ENCODE measurements at regions not wholly inside any gene's neighbourhood (a gene's known extent, or its start where the extent isn't known, plus 50 kb on each side); places are given as distances from the start of the nearest gene placed in this dataset.

DNA sequence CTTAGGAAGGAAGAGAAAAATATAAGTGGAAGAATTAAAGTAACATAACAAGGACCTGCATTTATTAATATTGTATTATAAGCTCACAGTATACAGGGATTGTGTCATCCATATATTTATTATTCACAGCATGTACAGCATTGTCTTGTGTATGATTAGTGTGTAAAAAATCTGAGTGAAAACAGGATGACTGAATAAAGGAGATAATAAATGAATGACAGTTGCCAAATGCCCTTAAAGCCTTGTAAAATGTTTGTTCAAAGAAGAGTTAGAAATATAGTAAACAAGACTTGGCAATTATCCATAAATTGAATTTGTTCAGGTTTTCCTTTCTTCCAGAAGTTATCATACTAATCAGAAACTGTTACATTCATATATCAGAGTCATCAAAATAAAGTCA, 172.7 kb downstream of the BTC start:
- no peaks in the 10 kb centered on the region for H3K27me3 ChIP-seq (ENCODE audit: low read depth)
- TF ChIP-seq CTCF (IDR thresholded peaks at IDR 0.05; ENCODE audit: borderline replicate concordance), result no peak
- peaks cover 34% of the 10 kb centered on the region for H3K4me1 ChIP-seq
- H3K36me3 ChIP-seq, result no peaks in the 10 kb centered on the region
- H3K9me3 ChIP-seq (replicated peaks), result peaks cover 7% of the 10 kb centered on the region
- no peak overlapping the region for H3K27ac ChIP-seq (replicated peaks)
- no peak for DNase-seq
- intact Hi-C loops (cut with micrococcal nuclease), result no loop called here
- no peak overlapping the region for H3K4me3 ChIP-seq

GRCh38 chr4:74623041-74623440, 171.3 kb downstream of the BTC start:
- intact Hi-C loops (cut with micrococcal nuclease), result no loop called here
- peak; percentile 62 for TF ChIP-seq CTCF (IDR thresholded peaks at IDR 0.05; ENCODE audit: borderline replicate concordance)
- Histone ChIP-seq H3K4me1 (peaks cover 32% of the 10 kb centered on the region), H3K27me3 (ENCODE audit: low read depth) (no peaks in the 10 kb centered on the region), H3K27ac (replicated peaks) (no peak overlapping the region), H3K36me3 (no peaks in the 10 kb centered on the region), H3K9me3 (replicated peaks) (no peaks in the 10 kb centered on the region), H3K4me3 (no peak overlapping the region)
- DNase-seq, result no peak

GRCh38 chr4:74624351-74625151, 169.8 kb downstream of the BTC start:
- intact Hi-C loops (cut with micrococcal nuclease), result no loop called here
- no peak overlapping the region for H3K27ac ChIP-seq (replicated peaks)
- no peaks in the 10 kb centered on the region for H3K9me3 ChIP-seq (replicated peaks)

DNA sequence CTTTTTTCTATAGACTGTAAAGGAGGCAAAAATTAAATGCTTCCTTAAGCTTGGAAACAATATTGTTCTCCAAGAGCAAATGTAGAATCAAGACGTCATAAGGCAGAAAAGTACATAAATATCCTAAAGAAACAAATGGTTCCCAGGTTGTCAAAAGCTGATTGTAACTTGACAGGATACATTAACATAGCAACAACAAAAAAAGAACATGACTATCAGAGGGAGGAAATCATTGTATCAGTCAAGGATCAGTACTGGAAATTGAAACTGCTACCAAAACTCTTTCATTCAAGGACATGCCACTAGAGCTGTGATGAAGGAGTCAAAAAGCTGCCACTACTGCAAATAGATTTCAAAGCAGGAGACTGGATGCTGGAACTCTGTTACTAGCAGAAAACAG, 168.3 kb downstream of the BTC start:
- Histone ChIP-seq H3K4me3 (no peak overlapping the region), H3K9me3 (replicated peaks) (no peaks in the 10 kb centered on the region), H3K27me3 (ENCODE audit: low read depth) (no peaks in the 10 kb centered on the region), H3K27ac (replicated peaks) (no peak overlapping the region), H3K4me1 (peaks cover 9% of the 10 kb centered on the region), H3K36me3 (no peaks in the 10 kb centered on the region)
- no peak for TF ChIP-seq CTCF (IDR thresholded peaks at IDR 0.05; ENCODE audit: borderline replicate concordance)
- intact Hi-C loops (cut with micrococcal nuclease), result no loop called here
- no peak for DNase-seq

More at GRCh38 chr4:74624351-74625151, 169.8 kb downstream of the BTC start:
- H3K4me1 ChIP-seq, result peaks cover 23% of the 10 kb centered on the region
- no peaks in the 10 kb centered on the region for H3K36me3 ChIP-seq
- TF ChIP-seq CTCF (IDR thresholded peaks at IDR 0.05; ENCODE audit: borderline replicate concordance), result no peak
- H3K4me3 ChIP-seq, result no peak overlapping the region
- no peak for DNase-seq
- H3K27me3 ChIP-seq (ENCODE audit: low read depth), result no peaks in the 10 kb centered on the region

DNA sequence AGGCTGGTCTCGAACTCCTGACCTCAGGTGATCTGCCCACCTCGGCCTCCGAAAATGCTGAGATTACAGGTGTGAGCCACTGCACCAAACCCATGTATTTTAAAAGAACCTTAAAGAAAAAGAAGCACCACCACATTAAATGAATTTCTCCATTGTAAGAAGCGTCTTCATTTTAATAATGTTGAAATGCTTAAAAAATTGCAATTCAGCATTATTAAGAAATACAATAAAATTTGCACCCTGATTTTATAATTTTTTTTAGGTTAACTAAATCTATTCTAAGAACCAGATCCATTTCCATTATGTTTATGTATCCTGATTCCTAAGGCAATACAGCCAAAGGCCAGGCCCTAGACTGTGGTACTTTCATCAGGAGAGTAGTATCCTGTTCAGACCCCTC, 167.2 kb downstream of the BTC start:
- intact Hi-C loops (cut with micrococcal nuclease), result no loop called here

More for the DNA sequence above, 167.2 kb downstream of the BTC start:
- no peak for DNase-seq
- Histone ChIP-seq H3K36me3 (no peaks in the 10 kb centered on the region), H3K4me1 (peaks cover 4% of the 10 kb centered on the region), H3K4me3 (no peak overlapping the region), H3K9me3 (replicated peaks) (no peaks in the 10 kb centered on the region), H3K27ac (replicated peaks) (no peak overlapping the region), H3K27me3 (ENCODE audit: low read depth) (no peaks in the 10 kb centered on the region)
- TF ChIP-seq CTCF (IDR thresholded peaks at IDR 0.05; ENCODE audit: borderline replicate concordance), result no peak
